Mesendoderm (in vitro differentiated cells): ENCODE measurements at regions not wholly inside any gene's neighbourhood (a gene's known extent, or its start where the extent isn't known, plus 50 kb on each side); places are given as distances from the start of the nearest gene placed in this dataset.

ENCODE experiments used
- DNase-seq: peaks from one replicate; pipeline ENCODE4 v3.0.0; 2013
- H2AK5ac ChIP-seq: 2 replicates; pipeline ENCODE4 v1.6.1; 2013; ENCODE audit warnings: low read length, inconsistent platforms
- H2BK120ac ChIP-seq: 2 replicates; pipeline ENCODE4 v1.6.1; 2013; ENCODE audit warnings: low read depth, mild to moderate bottlenecking, low read length, moderate library complexity, mixed read lengths
- H2BK15ac ChIP-seq: replicated peaks from 2 replicates; pipeline ENCODE4 v1.6.1; 2013; ENCODE audit warnings: low read depth, mild to moderate bottlenecking, moderate library complexity
- H2BK5ac ChIP-seq: 2 replicates; pipeline ENCODE4 v1.6.1; 2013; ENCODE audit warnings: low read length, inconsistent platforms
- H3K18ac ChIP-seq: 2 replicates; pipeline ENCODE4 v1.6.1; 2013; ENCODE audit warnings: mild to moderate bottlenecking, low read length, mixed read lengths
- H3K23ac ChIP-seq: one replicate; pipeline ENCODE4 v1.6.1; 2013; ENCODE audit warnings: low read length
- H3K27ac ChIP-seq: 2 replicates; pipeline ENCODE4 v1.5.1; 2013; ENCODE audit warnings: low read depth, mild to moderate bottlenecking, inconsistent platforms, low read length, moderate library complexity
- H3K27me3 ChIP-seq: 2 replicates; pipeline ENCODE4 v1.6.1; 2013; ENCODE audit warnings: low read length, control low read depth, mild to moderate bottlenecking, inconsistent platforms; ENCODE audit not compliant: insufficient read depth, poor library complexity
- H3K36me3 ChIP-seq: 2 replicates; pipeline ENCODE4 v1.6.1; 2013; ENCODE audit warnings: low read length, inconsistent platforms; ENCODE audit not compliant: control insufficient read depth, insufficient read depth
- H3K4ac ChIP-seq: one replicate; pipeline ENCODE4 v1.6.1; 2013; ENCODE audit warnings: low read depth, mild to moderate bottlenecking, low read length, moderate library complexity
- H3K4me1 ChIP-seq: 2 replicates; pipeline ENCODE4 v1.6.1; 2013; ENCODE audit warnings: low read depth, low read length, inconsistent platforms; ENCODE audit not compliant: control insufficient read depth
- H3K4me2 ChIP-seq: 2 replicates; pipeline ENCODE4 v1.6.1; 2013; ENCODE audit warnings: low read length
- H3K4me3 ChIP-seq: 2 replicates; pipeline ENCODE4 v1.5.1; 2013; ENCODE audit warnings: mild to moderate bottlenecking, low read length
- H3K56ac ChIP-seq: one replicate; pipeline ENCODE4 v1.6.1; 2013; ENCODE audit warnings: low read length
- H3K79me1 ChIP-seq: 2 replicates; pipeline ENCODE4 v1.6.1; 2013; ENCODE audit warnings: low read length, inconsistent platforms
- H3K79me2 ChIP-seq: 2 replicates; pipeline ENCODE4 v1.6.1; 2013; ENCODE audit warnings: mild to moderate bottlenecking, low read length; ENCODE audit not compliant: control insufficient read depth, insufficient read depth
- H3K9ac ChIP-seq: 2 replicates; pipeline ENCODE4 v1.6.1; 2013; ENCODE audit warnings: low read length, inconsistent platforms
- H4K5ac ChIP-seq: one replicate; pipeline ENCODE4 v1.6.1; 2013; ENCODE audit warnings: low read length
- H4K8ac ChIP-seq: one replicate; pipeline ENCODE4 v1.6.1; 2013; ENCODE audit warnings: low read depth, mild to moderate bottlenecking, control low read depth, low read length, moderate library complexity
- WGBS: extraction: QIAGEN DNeasy Blood & Tissue Kit; methylation state at CpG from one replicate; pipeline ENCODE4 v1.1.7; 2013; ENCODE audit warnings: low lambda C conversion rate, missing lambda C conversion rate; ENCODE audit not compliant: insufficient coverage; ENCODE audit errors: extremely low coverage; 5-methylcytosine and 5-hydroxymethylcytosine counted together

DNA sequence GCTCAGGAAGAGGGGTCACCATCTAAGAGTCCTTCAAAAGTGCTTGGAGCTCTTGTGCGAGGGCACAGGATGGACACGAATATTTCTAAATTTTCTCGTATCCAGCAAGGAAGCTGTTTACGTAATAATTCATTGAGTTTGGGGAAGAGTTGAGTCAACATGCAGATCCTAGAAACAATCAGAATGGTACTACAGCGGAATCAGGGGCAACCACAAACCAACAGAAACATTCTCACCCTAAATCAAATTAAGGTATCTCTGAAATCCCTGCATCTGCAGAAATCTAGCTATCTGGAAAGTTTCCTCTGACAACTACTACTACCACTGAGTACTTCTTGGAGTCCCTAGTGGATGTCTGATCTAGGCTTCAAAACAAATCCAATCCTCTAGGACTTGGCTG, 352.4 kb downstream of the LTN1 start:
- Histone ChIP-seq H3K79me1 (no peaks in the 10 kb centered on the region), H2BK5ac (no peak overlapping the region), H3K9ac (no peak overlapping the region), H3K4me1 (no peaks in the 10 kb centered on the region), H3K27me3 (no peaks in the 10 kb centered on the region), H3K18ac (no peak overlapping the region), H4K5ac (no peak overlapping the region), H2BK15ac (no peak overlapping the region), H3K4me3 (no peak overlapping the region), H3K56ac (no peak overlapping the region), H3K27ac (no peak overlapping the region), H3K79me2 (no peaks in the 10 kb centered on the region), H2AK5ac (no peak overlapping the region), H3K36me3 (no peaks in the 10 kb centered on the region), H4K8ac (no peak overlapping the region), H3K23ac (no peak overlapping the region), H2BK120ac (no peak overlapping the region), H3K4me2 (no peak overlapping the region), H3K4ac (no peak overlapping the region)
- WGBS, result no CpG with 5 or more reads among the region's 5 CpGs
- DNase-seq, result no peak

DNA sequence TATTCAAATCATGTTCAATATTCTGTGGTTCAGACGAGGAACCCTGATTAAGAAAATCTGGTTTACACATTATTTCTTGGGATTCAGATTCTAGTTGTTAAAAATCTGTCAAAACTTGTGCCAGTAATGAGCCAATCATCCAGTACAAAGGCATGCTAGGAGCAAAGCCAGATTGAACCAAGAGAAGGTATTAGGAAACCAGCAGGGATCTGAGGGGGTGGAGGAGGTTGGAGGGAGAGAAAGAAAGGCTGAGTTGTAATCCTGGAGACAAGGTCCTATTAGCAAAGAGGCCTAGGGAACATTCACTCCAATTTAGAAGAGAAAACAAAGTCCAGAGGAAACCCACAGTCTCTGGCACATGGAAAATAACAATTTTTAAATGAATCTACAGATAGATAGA, 352.9 kb downstream of the LTN1 start:
- no peak for DNase-seq
- Histone ChIP-seq H3K4me1 (no peaks in the 10 kb centered on the region), H3K23ac (no peak overlapping the region), H3K36me3 (no peaks in the 10 kb centered on the region), H3K9ac (no peak overlapping the region), H3K79me2 (no peaks in the 10 kb centered on the region), H4K5ac (no peak overlapping the region), H2BK15ac (no peak overlapping the region), H2BK5ac (no peak overlapping the region), H2AK5ac (no peak overlapping the region), H3K79me1 (no peaks in the 10 kb centered on the region), H3K27me3 (no peaks in the 10 kb centered on the region), H3K4ac (no peak overlapping the region), H3K56ac (no peak overlapping the region), H4K8ac (no peak overlapping the region), H3K18ac (no peak overlapping the region), H3K4me3 (no peak overlapping the region), H2BK120ac (no peak overlapping the region), H3K27ac (no peak overlapping the region), H3K4me2 (no peak overlapping the region)
- WGBS, result no CpG with 5 or more reads among the region's 1 CpG

DNA sequence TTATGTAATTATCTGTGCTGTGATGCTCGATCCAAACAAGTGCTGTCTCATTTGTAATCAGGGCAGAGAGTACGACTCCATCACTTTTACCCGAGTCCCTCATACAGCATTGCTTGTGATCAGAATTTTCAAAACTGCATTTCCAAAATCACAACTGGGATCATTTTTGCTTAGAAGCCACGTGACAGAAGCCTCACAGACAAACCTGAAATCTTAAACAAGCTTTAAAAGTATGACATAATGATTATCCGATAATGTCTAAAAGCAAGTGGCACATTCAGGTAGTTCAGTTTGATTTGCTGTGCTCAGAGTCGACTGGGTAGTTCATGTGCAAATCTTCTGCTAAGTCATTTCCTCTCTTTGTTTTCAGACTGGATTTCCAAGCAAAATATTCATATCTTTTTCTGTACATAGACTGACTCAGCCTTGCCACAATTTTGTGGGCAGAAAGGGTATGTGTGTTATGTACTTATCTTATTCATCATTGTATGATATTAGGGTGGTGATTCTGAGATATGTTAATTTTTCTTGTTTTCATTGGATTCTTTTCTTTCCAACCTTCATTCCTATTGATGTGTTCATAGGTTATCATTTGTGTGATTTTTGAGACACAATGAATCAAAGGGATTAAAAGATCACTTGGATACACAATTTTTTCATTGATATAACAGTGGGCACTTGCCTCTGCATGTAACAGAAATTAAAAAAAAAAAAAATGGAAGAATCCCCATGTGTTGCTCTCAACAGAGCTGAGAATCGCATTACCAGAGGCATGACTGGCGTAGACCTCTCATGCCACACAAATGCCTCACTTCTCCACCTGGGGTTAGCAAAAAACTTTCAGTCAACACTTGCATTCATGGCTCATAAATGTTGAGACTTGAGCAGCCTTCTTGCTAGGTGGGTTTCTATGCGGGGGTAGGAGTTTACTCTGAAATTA, 355.7 kb downstream of the LTN1 start:
- Histone ChIP-seq H3K27me3 (no peaks in the 10 kb centered on the region), H3K4me1 (no peaks in the 10 kb centered on the region), H4K5ac (no peak overlapping the region), H2BK120ac (no peak overlapping the region), H3K27ac (no peak overlapping the region), H2BK15ac (no peak overlapping the region), H3K4me2 (no peak overlapping the region), H3K18ac (no peak overlapping the region), H2AK5ac (no peak overlapping the region), H3K9ac (no peak overlapping the region), H3K79me1 (no peaks in the 10 kb centered on the region), H4K8ac (no peak overlapping the region), H3K56ac (no peak overlapping the region), H3K23ac (no peak overlapping the region), H3K4ac (no peak overlapping the region), H3K4me3 (no peak overlapping the region), H2BK5ac (no peak overlapping the region), H3K79me2 (no peaks in the 10 kb centered on the region), H3K36me3 (no peaks in the 10 kb centered on the region)
- WGBS, result no CpG with 5 or more reads among the region's 9 CpGs
- no peak for DNase-seq

DNA sequence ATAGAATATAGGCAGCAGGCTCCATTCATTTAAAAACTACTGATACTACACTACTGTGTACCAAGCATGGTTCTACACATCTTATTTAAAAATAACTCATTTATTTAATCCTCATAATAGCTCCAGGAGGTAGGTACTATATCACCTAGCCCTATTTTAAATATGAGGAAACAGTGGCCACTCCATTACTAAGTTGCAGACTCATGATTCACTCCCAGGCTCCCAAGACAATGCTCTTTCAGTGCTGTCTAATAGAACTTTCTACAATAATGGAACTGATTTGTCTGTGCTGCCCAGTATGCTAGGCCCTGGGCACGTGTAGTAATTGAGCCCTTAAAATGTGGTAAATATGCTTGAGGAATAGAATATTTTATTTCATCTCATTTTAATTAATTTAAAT, 357.1 kb downstream of the LTN1 start:
- Histone ChIP-seq H4K8ac (no peak overlapping the region), H3K4ac (no peak overlapping the region), H3K18ac (no peak overlapping the region), H3K9ac (no peak overlapping the region), H3K79me1 (no peaks in the 10 kb centered on the region), H2BK5ac (no peak overlapping the region), H3K56ac (no peak overlapping the region), H2AK5ac (no peak overlapping the region), H3K23ac (no peak overlapping the region), H3K27me3 (no peaks in the 10 kb centered on the region), H3K4me3 (no peak overlapping the region), H3K4me2 (no peak overlapping the region), H2BK120ac (no peak overlapping the region), H3K27ac (no peak overlapping the region), H3K79me2 (no peaks in the 10 kb centered on the region), H3K4me1 (no peaks in the 10 kb centered on the region), H3K36me3 (no peaks in the 10 kb centered on the region), H2BK15ac (no peak overlapping the region), H4K5ac (no peak overlapping the region)
- DNase-seq, result no peak
- no CpG with 5 or more reads among the region's 1 CpG for WGBS

DNA sequence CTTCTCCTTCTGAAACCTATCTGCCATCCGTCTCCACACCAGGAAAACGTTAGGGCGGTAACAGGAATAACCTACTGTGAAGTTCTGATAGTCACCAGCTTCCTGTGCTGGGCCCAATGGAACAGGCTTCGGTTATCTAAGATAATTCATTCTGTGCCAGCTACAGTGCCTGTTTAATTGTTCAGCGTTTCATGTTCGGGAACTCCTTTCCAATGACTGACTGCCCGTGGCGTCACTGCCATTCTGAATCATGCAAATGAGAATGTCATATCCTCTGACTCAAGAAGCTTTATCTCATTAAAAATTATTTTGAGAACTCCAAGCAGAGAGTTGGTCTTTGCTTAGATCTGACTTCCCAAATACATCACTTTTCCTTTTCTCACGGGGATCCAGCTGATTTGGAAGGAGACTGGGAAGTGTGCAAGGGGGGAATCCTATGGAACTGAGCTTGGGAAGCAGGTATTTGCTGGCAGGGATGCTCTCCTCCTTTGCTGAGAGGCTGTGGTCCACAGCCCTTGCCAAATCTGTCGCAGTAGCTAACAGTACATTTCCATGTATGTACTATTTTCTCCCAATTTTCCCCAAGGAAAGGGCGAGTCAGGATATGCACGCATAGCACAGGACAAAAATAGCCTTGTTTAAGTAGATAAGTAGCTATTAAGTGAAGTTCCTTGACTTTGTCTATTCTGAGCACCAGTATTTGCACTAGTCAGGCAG, 358.7 kb downstream of the LTN1 start:
- no peak overlapping the region for H3K4me3 ChIP-seq
- no peaks in the 10 kb centered on the region for H3K27me3 ChIP-seq
- no peaks in the 10 kb centered on the region for H3K79me1 ChIP-seq
- no peak overlapping the region for H3K9ac ChIP-seq
- no peak overlapping the region for H4K8ac ChIP-seq
- DNase-seq, result no peak
- no peak overlapping the region for H2AK5ac ChIP-seq
- H3K23ac ChIP-seq, result no peak overlapping the region
- no peaks in the 10 kb centered on the region for H3K79me2 ChIP-seq
- no peak overlapping the region for H3K4me2 ChIP-seq
- no peak overlapping the region for H3K56ac ChIP-seq
- H3K18ac ChIP-seq, result no peak overlapping the region
- no peaks in the 10 kb centered on the region for H3K36me3 ChIP-seq
- no peak overlapping the region for H2BK15ac ChIP-seq
- no peak overlapping the region for H3K4ac ChIP-seq
- H2BK5ac ChIP-seq, result no peak overlapping the region
- H4K5ac ChIP-seq, result no peak overlapping the region
- no CpG with 5 or more reads among the region's 12 CpGs for WGBS
- no peak overlapping the region for H3K27ac ChIP-seq
- H3K4me1 ChIP-seq, result no peaks in the 10 kb centered on the region
- H2BK120ac ChIP-seq, result no peak overlapping the region
